RWPE2 (cell line): ENCODE measurements at regions not wholly inside any gene's neighbourhood (a gene's known extent, or its start where the extent isn't known, plus 50 kb on each side); places are given as distances from the start of the nearest gene placed in this dataset.

Source experiments
- ATAC-seq: fragments of 200-7000 bp; cut with Tn5 transposase; 3 replicates; pipeline ENCODE4 v1.9.1; 2021; ENCODE audit warnings: low read depth
- DNase-seq: peaks from one replicate; pipeline ENCODE4 v3.0.0-alpha.2; 2020; ENCODE audit warnings: low spot score
- H3K27ac ChIP-seq: fragments of 450-650 bp; 2 replicates; pipeline ENCODE4 v1.5.1; 2017; ENCODE audit warnings: mild to moderate bottlenecking; ENCODE audit not compliant: poor library complexity, severe bottlenecking
- H3K27me3 ChIP-seq: fragments of 250-450 bp; sonication (Bioruptor Pico); 2 replicates; pipeline ENCODE4 v1.5.1; 2021; ENCODE audit warnings: mild to moderate bottlenecking, moderate library complexity; ENCODE audit not compliant: insufficient read depth, poor library complexity, severe bottlenecking
- H3K36me3 ChIP-seq: fragments of 250-450 bp; sonication (Bioruptor Pico); 2 replicates; pipeline ENCODE4 v1.5.1; 2020; ENCODE audit warnings: low read depth, mild to moderate bottlenecking, moderate library complexity
- H3K4me1 ChIP-seq: fragments of 250-450 bp; sonication (Bioruptor Pico); 2 replicates; pipeline ENCODE4 v1.5.1; 2021; ENCODE audit warnings: mild to moderate bottlenecking, moderate library complexity; ENCODE audit not compliant: insufficient read depth, poor library complexity, severe bottlenecking
- H3K4me3 ChIP-seq: fragments of 250-450 bp; sonication (Bioruptor Pico); 2 replicates; pipeline ENCODE4 v1.5.1; 2021; ENCODE audit warnings: mild to moderate bottlenecking, moderate library complexity; ENCODE audit not compliant: severe bottlenecking
- H3K9me3 ChIP-seq: fragments of 250-450 bp; sonication (Bioruptor Pico); 2 replicates; pipeline ENCODE4 v1.5.1; 2021; ENCODE audit warnings: mild to moderate bottlenecking, moderate library complexity; ENCODE audit not compliant: severe bottlenecking
- CTCF ChIP-seq: fragments of 450-650 bp; IDR thresholded peaks from one replicate; pipeline ENCODE4 v1.5.1; 2017; ENCODE audit warnings: mild to moderate bottlenecking, moderate library complexity; ENCODE audit not compliant: poor library complexity, severe bottlenecking

- Histone ChIP-seq H3K27me3 (no peaks in the 10 kb centered on the region), H3K36me3 (peaks cover 31% of the 10 kb centered on the region), H3K27ac (peak overlapping the region; percentile 53), H3K9me3 (no peaks in the 10 kb centered on the region), H3K4me1 (peaks cover 5% of the 10 kb centered on the region), H3K4me3 (peak overlapping the region; percentile 69)
- DNase-seq = no peak
- no peak for TF ChIP-seq CTCF
- no peak for ATAC-seq
These were observed 80.6 kb upstream of the CD99 start for GRCh38 chrX:2610246-2611170.

GRCh38 chrX:2609431-2610238 is 81.5 kb upstream of the CD99 start:
- ATAC-seq (peak; percentile 22), DNase-seq (no peak)
- H3K4me3 ChIP-seq = peak overlapping the region; percentile 69
- TF ChIP-seq CTCF = peak; percentile 36
- H3K27me3 ChIP-seq = no peaks in the 10 kb centered on the region
- H3K27ac ChIP-seq = peak overlapping the region; percentile 53
- H3K4me1 ChIP-seq = peaks cover 5% of the 10 kb centered on the region
- H3K36me3 ChIP-seq = peaks cover 24% of the 10 kb centered on the region
- H3K9me3 ChIP-seq = no peaks in the 10 kb centered on the region

- ATAC-seq (peak; percentile 90), DNase-seq (peak; percentile 89)
- no peaks in the 10 kb centered on the region for H3K9me3 ChIP-seq
- peaks cover 5% of the 10 kb centered on the region for H3K4me1 ChIP-seq
- H3K27ac ChIP-seq = peak overlapping the region; percentile 53
- TF ChIP-seq CTCF = no peak
- peak overlapping the region; percentile 69 for H3K4me3 ChIP-seq
- peaks cover 20% of the 10 kb centered on the region for H3K36me3 ChIP-seq
- no peaks in the 10 kb centered on the region for H3K27me3 ChIP-seq
These were observed 82.3 kb upstream of the CD99 start for GRCh38 chrX:2608638-2609430.

GRCh38 chrX:2607113-2607512 is 84.0 kb upstream of the CD99 start:
- H3K27me3 ChIP-seq = no peaks in the 10 kb centered on the region
- H3K4me3 ChIP-seq = no peak overlapping the region

More at GRCh38 chrX:2607113-2607512, 84.0 kb upstream of the CD99 start:
- Histone ChIP-seq H3K27ac (no peak overlapping the region), H3K36me3 (peaks cover 15% of the 10 kb centered on the region), H3K9me3 (no peaks in the 10 kb centered on the region), H3K4me1 (peaks cover 5% of the 10 kb centered on the region)
- DNase-seq (no peak), ATAC-seq (no peak)
- no peak for TF ChIP-seq CTCF
